ENCODE measurements at regions not wholly inside any gene's neighbourhood (a gene's known extent, or its start where the extent isn't known, plus 50 kb on each side); places are given as distances from the start of the nearest gene placed in this dataset.
"Not testable (repeated sequence)": the region's sequence is repeated elsewhere in the genome, so short reads cannot be mapped to it uniquely, and the experiment has no call there.

DNA sequence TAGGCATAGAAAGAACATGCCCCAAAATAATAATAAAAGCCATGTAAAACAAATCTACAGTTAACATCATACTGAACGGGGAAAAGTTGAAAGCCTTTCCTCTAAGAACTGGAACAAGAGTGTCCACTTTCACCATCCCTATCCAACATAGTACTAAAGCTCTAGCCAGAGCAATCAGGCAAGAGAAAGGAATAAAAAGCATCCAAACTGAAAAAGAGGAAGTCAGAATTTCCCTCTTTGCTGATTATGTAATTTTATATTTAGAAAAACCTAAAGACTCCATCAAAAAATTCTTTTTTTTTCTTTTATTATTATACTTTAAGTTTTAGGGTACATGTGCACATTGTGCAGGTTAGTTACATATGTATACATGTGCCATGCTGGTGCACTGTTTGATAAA lies 661.6 kb upstream of the CBLB start:
- Histone ChIP-seq H3K4me3 (no peak overlapping the region), H3K27ac (no peak overlapping the region), H3K4me1 (no peaks in the 10 kb centered on the region), H3K36me3 (no peaks in the 10 kb centered on the region), H3K9me3 (no peaks in the 10 kb centered on the region), H3K27me3 (no peaks in the 10 kb centered on the region)
- no peak for DNase-seq
- intact Hi-C loops (cut with DNase I; ENCODE audit: low total_unique reads) = no loop called here
- TF ChIP-seq, protein P1, sequence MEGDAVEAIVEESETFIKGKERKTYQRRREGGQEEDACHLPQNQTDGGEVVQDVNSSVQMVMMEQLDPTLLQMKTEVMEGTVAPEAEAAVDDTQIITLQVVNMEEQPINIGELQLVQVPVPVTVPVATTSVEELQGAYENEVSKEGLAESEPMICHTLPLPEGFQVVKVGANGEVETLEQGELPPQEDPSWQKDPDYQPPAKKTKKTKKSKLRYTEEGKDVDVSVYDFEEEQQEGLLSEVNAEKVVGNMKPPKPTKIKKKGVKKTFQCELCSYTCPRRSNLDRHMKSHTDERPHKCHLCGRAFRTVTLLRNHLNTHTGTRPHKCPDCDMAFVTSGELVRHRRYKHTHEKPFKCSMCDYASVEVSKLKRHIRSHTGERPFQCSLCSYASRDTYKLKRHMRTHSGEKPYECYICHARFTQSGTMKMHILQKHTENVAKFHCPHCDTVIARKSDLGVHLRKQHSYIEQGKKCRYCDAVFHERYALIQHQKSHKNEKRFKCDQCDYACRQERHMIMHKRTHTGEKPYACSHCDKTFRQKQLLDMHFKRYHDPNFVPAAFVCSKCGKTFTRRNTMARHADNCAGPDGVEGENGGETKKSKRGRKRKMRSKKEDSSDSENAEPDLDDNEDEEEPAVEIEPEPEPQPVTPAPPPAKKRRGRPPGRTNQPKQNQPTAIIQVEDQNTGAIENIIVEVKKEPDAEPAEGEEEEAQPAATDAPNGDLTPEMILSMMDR (IDR thresholded peaks at IDR 0.05) = no peak
- TF ChIP-seq POLR2A (IDR thresholded peaks at IDR 0.05) = no peak

DNA sequence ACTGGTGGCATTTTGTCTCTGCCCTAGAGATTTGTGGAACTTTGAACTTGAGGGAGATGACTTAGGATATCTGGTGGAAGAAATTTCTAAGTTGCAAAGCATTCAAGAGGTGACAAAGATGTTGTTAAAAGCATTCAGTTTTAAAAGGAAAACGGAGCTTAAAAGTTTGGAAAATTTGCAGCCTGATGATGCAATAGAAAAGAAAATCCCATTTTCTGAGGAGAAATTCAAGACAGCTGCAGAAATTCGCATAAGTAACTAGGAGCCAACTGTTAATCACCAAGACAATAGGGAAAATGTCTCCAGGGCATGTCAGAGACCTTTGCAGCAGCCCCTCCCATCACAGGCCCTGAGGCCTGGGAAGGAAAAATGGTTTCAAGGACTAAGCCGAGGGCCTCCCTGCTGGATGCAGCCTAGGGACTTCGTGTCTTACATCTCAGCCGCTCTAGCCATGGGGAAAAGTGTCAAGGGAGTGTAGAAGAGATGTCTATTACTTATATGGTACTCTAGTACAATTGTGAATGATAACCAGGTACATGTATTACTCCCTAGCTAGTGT lies 663.0 kb upstream of the CBLB start:
- DNase-seq; H3K27ac ChIP-seq; H3K9me3 ChIP-seq; H3K27me3 ChIP-seq; H3K4me3 ChIP-seq; intact Hi-C loops (cut with DNase I; ENCODE audit: low total_unique reads); H3K4me1 ChIP-seq; H3K36me3 ChIP-seq: not testable (repeated sequence)

DNA sequence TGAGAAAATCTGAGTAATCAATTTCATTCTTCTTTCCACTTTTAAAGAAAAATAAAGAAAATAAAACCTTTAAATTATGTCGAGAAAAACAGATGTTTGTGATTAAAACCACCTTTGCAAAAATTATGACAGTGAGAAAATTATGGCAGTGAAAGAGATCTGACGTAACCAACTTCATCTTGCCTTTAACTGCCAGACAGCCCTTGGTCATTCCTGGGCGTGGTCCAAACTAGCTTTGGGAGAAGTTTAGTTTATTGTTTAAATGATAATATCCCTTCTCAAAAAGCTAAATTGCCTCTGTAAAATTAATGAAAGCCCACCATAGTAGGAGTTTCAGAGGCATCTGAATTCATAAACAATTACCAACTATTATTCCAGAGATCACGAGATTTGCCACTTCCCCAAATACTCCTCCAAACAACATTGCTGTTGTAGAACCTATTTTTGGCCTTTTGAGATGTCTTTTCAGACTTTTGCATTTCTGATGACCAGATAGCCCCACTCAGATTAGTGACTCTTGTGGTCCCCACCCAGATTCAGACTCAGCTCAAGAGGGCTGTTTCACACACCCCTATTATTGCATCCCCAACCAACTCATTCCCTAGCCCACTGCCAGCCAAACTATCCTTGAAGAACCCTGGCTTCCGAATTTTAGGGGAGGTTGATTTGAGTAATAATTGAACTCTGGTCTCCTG lies 664.4 kb upstream of the CBLB start:
- no peak for TF ChIP-seq POLR2A (IDR thresholded peaks at IDR 0.05)
- TF ChIP-seq, protein P1 (IDR thresholded peaks at IDR 0.05) = no peak
- Histone ChIP-seq H3K9me3 (no peaks in the 10 kb centered on the region), H3K36me3 (no peaks in the 10 kb centered on the region), H3K4me3 (no peak overlapping the region), H3K27ac (no peak overlapping the region), H3K4me1 (no peaks in the 10 kb centered on the region), H3K27me3 (no peaks in the 10 kb centered on the region)
- intact Hi-C loops (cut with DNase I; ENCODE audit: low total_unique reads) = no loop called here
- DNase-seq = no peak

DNA sequence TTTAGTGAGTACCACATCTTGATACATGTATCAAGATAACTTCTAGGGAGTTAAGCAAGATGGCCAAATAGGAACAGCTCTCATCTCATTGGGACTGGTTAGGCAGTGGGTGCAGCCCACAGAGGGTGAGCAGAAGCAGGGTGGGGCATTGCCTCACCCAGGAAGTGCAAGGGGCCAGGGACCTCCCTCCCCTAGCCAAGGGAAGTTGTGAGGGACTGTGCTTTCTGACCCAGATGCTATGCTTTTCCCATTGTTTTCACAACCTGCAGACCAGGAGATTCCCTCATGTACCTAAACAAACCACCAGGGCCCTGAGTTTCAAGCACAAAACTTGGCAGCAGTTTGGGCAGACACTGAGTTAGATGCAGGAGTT lies 665.0 kb upstream of the CBLB start:
- TF ChIP-seq, protein P1 (IDR thresholded peaks at IDR 0.05) = no peak
- no peak for TF ChIP-seq POLR2A (IDR thresholded peaks at IDR 0.05)
- Histone ChIP-seq H3K4me3 (no peak overlapping the region), H3K36me3 (no peaks in the 10 kb centered on the region), H3K27ac (no peak overlapping the region), H3K27me3 (no peaks in the 10 kb centered on the region), H3K4me1 (no peaks in the 10 kb centered on the region), H3K9me3 (no peaks in the 10 kb centered on the region)
- intact Hi-C loops (cut with DNase I; ENCODE audit: low total_unique reads) = no loop called here
- no peak for DNase-seq

DNA sequence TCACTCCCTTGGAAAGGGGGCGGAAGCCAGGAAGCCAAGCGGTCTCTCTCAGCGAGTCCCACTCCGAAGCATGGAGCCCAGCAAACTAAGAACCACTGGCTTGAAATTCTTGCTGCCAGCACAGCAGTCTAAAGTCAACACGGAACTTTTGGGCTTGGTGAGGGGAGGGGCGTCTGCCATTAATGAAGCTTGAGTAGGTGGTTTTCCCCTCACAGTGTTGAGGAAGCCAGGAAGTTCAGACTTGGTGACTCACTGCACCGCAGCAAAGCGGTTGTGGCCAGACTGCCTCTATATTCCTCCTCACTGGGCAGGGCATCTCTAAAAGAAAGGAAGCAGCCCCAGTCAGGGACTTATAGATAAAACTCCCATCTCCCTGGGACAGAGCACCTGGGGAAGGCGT lies 665.4 kb upstream of the CBLB start:
- H3K4me1 ChIP-seq = no peaks in the 10 kb centered on the region
- no peaks in the 10 kb centered on the region for H3K36me3 ChIP-seq
- intact Hi-C loops (cut with DNase I; ENCODE audit: low total_unique reads) = no loop called here
- no peak for DNase-seq
- H3K27me3 ChIP-seq = no peaks in the 10 kb centered on the region
- H3K27ac ChIP-seq = no peak overlapping the region
- no peaks in the 10 kb centered on the region for H3K9me3 ChIP-seq
- H3K4me3 ChIP-seq = no peak overlapping the region
- TF ChIP-seq POLR2A (IDR thresholded peaks at IDR 0.05) = no peak
- TF ChIP-seq, protein P1 (IDR thresholded peaks at IDR 0.05) = no peak

All from uterus (tissue), 3 donors.